ENCODE measurements at regions not wholly inside any gene's neighbourhood (a gene's known extent, or its start where the extent isn't known, plus 50 kb on each side); places are given as distances from the start of the nearest gene placed in this dataset.
A peak's percentile ranks its signal among the peaks of the same experiment; 100 is the strongest.

DNA sequence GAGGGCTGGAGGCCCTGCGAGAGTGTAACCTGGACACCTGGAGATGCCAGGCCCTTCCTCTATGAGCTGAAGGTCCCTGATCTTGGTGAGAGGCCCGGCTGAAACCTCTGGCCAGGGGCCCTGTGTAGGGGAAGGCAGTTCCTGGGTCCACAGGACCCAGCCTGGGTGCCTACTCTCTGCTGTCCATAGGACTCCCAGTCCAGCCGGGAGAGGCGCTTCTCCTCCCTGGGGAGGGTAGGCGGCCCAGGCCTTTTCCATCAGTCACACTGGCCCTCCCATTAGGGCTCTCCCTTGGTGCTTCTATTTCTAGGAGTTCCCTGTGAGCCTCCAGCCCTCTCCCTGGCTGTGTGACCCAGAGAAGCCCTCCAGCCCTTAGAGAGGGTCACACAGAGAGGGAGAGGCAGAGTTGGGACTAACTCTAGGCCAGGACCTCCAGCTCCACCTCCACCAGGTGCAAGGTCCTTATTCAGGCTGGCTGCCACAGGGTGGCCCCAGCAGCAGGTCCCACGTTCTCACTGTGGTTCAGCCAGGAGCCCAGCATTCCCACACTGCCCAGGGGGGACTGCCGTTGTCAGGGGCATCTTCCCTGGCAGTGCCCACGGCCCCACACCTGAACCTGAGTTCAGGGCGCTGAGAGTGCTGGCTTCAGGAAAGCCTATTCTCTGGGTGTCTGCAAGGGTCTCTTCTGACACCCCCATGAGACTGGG is 146.8 kb downstream of the SMAD6 start:
- no peak for DNase-seq (ENCODE audit: low spot score)

DNA sequence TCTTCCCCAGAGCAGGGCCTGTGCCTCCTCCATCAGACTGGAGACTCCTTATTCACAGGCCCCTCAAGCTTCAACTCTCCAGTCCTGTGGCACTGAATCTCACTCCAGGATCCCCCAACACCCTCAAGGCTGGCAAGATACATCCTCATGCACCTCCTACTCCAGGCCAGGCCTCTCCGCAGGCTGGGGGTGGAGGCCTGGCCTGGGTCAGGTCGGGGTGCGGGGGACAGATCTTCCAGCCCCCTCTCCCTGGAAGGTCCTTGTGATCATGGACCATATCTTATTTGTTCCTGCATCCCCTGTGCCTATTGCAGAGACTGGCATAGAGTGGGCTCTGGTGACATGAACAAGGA is 147.3 kb downstream of the SMAD6 start:
- no peak for DNase-seq (ENCODE audit: low spot score)

DNA sequence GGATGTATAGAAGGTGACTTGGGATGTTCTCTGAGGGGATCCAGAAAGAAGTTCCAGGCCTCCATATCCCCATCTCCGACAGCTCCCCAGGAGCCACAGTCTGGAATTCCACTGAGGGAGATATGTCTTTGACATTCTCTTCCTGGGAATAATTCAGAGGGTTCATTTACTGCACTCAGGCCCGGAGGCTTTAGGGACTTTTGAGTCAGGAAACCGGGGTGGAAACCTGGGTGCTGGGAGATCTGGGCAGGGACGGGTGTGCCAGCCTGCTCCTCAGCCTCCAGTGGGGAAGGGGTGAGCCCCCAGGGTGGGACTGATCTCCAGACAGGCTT is 147.7 kb downstream of the SMAD6 start:
- DNase-seq (ENCODE audit: low spot score), result no peak

DNA sequence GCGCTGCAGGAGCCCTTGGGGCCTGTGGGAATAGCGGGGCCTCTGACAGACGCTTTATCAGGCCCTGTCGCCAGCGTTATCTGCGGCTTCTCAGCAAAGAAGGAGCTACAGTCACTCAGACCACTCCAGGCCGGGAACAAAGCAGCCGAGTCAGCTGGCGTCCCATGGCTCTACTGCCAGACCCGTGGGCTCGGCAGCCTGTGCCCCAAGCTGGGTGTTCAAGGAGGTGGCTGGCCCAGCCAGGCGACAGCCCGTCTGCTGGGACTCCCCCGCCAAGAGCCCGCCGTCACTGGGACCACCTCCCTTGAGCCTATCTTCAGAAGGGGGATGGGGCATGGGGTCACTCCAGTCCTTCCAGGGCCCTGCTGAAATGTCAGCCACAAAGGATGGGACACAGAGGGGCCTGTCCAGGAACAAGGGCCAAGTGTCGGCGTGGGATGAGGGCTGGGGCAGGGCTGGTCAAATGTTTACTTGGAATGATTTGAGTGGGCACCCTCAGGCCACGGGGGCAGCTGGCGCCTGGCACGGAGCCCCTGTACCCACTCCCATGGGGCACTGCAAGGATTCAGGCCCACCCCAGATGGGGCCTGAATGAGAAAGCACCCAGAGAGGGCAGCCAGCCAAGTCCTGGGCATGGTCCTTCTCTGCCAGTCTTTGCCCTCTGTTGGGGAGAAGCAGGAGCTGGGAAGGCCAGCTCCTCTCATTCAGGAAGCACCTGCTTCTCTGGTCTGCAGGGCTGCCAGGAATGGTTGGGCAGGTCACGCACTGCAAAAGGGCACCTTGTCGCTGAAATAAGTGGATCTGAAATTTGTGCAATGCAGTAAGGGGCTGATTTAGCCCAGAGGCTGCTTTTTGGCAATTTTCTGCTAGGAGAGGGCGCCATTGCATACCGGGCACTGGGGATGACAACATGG is 148.3 kb downstream of the SMAD6 start:
- peak; percentile 61 for DNase-seq (ENCODE audit: low spot score)

DNA sequence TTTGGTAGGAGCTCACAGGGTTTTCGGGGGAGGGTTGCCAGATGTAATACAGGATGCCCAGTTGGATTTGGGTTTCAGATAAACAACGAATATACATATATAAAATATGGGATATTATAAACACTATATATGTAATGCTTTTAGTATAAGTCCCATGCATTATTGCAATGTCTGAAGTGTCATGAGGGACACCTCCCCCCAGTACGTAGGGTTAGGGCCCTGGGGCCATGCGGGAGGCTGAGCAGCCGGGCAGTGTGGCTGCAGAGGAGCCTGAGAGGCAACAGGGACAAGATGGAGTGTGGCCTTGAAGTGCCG is 148.9 kb downstream of the SMAD6 start:
- no peak for DNase-seq (ENCODE audit: low spot score)

DNA sequence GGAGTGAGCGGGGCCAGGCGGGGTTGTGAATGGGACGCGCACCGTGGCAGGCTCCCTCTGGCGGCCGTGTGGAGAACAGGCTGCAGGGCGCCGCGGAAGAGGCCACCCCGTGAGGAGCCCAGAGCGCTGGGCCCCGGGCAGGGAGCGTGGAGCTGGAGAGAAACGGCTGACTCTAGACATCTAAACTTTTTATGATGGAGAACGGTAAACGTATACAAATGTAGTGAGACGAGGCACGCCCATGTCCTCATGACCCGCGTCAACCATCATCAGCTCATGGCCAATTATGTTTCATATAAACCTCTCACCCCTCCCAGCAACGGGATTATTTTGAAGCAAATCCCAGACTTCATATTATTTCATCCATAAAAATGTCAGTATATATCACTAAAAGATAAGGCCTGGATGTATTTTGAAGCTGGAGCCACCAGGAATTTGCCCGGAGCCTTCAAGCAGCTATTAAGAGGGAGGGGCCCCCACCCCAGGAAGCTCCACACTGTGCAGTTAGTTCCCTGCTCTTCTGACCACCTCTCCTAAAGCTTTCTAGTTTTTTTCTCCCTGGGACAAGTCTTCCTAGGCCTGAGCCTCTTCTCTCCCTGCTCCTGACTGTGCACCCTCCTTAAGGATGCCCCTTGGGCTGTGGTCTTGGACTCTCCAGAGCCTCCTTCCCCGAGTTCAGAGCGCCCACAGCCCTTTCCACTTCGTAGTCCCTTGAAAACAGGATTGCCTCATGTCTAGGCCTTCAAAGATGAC is 149.5 kb downstream of the SMAD6 start:
- peak; percentile 99 for DNase-seq (ENCODE audit: low spot score)

DNA sequence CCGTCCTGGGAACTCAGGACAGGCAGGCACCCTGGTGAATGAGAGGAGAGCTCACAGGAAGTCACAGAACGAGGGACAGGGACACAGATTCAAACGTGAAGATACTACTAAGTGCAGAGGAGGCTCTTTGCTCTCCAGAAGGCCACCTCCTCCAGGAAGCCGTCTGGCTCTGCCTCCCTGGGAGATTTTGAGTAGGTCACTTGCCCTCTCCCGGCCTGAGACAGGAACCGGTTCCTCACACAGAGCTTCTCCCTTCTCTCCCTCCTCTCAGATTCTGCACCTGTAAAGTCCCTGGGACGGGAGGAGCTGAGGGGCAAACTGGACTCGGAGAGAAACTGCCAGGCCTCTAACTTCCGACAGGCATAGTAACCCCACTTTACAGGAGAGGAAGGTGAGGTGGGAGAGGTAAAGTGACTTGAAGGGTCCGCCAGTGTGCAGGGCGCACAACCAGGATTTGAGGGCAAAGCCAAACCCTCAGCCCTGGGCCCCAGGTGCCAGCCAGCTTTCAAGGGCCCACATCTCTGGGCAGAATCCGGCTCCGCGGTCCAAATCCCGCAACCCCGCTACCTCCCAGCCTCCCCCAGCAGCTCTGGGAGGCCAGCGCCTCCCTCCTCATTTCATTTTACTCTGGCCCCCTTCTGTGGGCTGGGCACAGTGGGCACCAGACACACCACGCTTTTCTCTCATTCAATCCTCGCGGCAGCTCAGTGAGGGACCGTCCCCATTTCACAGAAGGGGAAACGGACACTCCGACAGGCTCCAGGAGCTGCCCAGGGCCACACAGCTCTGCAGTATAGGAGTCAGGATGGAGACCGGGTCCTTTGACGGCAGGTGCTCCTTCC is 150.2 kb downstream of the SMAD6 start:
- DNase-seq (ENCODE audit: low spot score), result no peak

DNA sequence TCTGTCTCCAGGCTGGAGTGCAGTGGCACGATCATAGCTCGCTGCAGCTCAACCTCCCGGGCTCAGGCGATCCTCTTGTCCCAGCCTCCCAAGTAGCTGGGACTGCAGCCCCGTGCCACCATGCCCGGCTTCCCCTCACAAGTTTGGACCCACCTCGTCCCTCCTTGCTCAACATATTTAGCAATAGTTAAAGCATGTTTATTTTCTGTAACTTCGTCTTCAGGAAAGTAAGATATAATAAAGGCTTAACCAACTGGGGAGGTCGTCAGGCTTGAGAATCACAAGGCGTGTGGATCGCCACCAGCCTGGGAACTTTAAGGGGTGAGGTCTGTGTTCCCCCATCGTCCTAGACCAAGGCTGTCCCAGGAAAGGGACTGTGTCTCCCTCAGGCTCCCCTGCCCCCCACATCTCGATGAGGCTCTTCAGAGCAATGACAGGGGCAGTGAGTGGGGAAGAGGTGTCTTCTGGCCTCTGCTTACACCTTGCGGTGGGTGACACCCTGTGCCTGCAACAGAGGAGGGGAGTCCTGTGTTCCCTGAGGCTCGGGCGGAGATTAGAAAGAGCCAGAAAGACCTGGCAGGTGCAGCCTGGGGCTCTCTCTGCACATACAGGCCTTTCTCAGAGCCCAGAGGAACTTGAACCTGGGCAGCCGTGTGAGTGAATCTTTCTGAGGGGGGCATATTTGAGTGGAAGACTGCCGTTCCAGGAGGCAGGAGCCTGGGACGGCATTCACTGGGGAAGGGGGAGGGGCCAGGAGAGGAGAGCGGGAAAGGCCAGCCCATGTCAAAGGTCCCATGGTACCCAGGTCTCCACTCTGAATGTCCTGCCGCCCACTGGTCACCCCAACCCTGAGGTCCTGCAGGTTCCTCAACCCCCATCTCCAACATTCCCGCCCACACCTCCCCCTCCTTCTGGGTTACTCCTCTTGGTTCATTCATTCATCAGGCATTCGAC is 152.3 kb downstream of the SMAD6 start:
- no peak for DNase-seq (ENCODE audit: low spot score)

DNA sequence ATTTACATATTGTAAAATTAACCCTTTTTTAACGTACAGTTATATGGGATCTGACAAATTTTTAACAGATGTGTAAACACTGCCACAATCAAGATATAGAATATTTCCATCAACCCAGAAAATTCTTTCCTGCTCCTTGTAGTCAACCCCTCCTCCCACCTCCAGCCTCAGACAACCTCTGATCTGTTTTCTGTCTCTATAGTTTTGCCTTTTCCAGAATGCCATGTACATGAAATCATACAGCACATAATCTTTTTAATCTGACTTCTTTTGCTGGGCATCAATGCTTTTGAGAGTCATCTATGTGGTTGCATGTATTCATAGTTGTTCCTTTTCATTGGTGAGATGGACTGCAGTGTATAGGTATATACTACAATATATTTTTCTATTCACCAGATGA is 153.0 kb downstream of the SMAD6 start:
- peak; percentile 87 for DNase-seq (ENCODE audit: low spot score)

DNA sequence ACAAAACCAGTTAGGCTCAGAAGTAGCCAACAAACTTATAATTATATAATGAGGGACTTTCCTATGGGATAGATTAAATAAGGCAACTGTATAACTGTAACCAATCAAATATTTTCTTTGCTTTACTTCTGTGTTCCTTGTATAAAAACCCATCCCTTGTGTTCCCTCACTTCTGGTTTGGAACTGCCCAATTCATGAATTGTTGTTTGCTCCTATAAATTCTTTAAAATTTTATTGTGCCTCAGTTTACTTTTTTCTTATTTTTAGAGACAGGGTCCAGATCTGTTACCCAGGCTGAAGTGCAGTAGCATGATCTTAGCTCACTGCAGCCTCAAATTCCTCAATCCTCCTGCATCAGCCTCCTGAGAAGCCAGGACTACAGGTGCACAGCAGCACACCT is 155.7 kb downstream of the SMAD6 start:
- no peak for DNase-seq (ENCODE audit: low spot score)

DNA sequence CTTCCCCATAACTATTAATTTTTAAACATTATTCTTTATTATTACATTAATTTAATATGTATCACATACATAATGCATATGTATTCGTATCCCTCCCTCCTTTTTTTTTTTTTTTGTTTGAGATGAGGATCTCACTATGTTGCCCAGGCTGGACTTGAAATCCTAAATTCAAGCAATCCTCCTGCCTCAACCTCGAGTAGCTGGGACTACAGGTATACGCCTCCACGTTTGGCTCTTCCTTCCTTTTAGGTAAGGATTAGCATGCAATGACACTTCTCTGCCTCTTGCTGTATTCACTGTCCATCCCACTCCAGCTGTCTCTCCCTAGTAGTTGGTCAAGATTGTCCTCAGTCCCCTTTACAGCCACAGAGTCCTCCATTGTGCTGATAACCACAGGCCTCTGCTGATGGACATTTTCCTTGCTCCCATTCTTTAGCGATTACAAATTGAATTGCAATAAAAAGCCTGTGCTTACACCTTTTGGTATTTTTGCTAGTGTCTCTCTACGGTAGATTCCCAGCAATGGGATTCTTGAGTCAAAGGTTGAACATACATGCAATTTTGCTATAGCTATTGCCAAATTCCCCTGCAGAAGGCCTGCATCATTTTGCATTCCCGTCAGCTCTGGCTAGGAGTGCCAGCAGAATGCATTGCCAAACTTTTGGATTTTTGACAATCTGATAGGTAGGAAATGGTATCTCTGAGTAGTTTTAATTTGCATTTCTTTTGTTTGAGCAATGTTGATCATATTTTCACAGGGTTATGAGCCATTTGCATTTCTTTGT is 156.6 kb downstream of the SMAD6 start:
- DNase-seq (ENCODE audit: low spot score), result no peak

DNA sequence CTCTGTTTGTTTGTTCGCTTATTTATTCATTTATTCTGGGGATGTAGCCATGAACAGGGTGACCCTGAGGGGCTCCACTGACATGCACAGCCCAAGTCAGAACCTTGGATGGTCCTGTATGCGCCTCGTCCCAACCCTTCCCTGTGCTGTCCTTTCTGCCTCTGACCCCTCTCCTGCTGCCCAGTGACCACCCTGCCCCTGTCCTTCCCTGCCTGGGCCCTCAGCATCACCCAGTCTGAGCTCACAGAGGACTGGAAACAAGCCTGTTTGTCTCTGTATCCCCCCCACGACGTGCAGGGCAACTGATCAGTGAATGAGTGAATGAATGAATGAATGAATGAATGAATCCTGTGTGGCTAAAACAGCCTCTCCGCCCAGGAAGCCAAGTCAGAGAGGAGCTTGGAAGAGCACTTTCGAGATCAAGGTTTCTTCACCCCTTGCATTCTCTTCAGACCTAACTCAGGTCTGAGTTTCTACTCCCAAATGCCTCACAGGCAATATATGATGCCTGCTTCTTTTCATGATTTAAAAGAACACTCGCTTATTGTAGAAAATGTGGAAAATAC is 157.7 kb downstream of the SMAD6 start:
- DNase-seq (ENCODE audit: low spot score), result no peak

DNA sequence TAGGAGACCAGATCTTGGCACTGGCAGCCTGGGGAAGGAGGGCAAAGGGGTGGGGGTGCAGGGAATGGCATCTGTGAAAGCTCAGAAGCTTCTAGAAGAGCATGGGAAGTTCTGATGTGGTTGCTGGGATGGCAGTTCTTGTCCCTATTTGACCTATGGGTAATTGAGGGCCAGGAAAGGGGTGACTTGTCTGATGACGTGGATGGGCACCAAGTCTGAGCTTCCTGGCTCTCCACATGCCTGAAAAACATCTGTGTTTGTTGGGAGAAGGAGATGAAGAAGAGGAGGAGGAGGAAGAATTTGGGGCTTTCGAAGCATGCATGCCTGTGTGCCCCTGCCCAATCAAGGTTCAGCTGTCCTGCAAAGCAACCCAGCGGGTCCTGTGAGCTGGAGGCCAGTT is 158.8 kb downstream of the SMAD6 start:
- DNase-seq (ENCODE audit: low spot score), result no peak

DNA sequence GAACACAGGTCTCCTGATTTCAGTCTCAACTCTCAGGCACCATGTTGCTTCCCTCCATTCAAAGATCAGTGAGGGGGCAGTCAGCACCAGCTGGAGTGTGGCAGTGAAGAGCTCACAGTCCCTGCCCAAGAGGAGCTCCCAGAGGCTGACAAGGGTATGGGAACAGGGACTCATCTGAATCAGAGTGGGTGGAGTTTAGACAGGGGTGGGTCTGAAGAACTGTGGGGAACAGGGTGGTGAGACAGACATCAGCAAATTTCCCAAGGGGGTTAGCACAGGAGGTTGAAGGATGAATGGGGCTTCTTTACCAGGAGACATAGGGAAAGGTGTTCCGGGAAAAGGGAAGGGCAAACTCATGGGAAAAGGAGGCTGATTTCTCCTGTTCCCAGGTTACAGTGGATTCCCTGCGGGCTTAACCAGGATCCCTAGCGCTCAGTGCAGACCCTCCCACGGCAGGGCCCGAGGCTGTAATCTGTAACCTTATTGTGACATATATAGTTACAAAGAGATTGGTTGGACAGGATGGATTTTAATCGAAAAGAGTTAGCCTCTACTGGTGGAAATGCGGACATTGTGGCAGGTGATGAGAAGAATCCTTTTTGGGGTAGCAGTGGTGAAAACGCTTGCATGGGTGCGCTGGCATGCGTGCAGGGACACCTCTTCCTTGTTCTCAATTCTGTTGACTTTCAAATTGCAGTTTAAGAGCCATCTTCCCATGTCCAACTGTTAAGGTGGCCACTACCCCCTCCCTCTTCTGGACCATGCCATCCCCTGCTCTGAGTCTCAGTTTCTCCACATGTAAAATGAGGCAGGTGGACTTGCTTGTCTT is 160.3 kb downstream of the SMAD6 start:
- no peak for DNase-seq (ENCODE audit: low spot score)

DNA sequence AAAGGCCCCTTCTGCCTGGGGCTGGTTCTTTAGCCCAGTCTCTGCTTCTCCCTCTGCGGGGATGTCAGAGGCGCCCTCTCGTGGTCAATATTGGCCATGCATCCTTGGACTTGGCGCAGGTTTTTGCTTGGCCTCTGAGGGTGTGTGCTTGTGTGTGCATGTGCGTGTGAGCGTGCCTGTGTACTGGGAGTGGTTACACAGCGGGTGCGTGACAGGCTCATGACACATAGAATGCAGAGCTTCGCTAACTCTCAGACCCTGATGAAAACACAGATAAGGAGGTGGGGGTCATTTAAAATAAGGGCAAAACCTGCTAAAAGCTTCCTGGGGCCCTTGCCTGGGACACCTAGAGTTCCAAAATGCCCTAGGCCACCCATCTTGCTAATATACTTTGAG is 160.9 kb downstream of the SMAD6 start:
- DNase-seq (ENCODE audit: low spot score), result peak; percentile 93

DNA sequence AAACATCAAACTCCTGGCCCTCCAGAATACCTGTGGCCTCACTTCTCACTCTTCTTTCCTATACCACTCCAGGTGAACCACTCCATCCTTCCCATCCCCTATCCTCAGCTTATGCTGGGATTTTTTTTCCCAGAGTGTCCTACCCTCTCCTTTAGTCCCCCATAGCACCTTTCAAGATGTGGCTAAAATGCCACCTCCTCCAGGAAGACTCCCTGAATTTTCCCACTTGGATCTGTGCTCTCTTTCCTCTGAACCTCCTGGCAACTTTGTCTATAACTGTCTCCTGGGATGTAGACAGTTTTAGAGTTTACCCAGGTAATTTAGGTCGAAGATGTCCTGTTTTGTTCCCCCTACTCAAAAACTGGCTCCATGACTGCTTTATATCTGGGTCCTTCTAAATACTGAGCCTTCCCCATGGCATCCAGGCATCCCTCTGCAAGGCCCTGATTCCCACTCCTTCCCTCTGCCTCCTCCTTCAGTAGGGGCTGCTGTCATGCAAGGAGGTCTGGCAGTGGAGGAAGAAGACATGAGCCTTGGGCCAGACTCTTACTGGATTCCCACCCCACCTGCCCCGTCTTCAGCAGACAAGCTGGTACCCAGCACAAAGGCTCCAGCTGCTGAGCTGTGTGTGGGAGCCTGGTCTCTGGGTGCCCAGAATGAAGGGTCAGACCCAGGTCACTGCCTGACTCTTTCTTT is 161.5 kb downstream of the SMAD6 start:
- no peak for DNase-seq (ENCODE audit: low spot score)

DNA sequence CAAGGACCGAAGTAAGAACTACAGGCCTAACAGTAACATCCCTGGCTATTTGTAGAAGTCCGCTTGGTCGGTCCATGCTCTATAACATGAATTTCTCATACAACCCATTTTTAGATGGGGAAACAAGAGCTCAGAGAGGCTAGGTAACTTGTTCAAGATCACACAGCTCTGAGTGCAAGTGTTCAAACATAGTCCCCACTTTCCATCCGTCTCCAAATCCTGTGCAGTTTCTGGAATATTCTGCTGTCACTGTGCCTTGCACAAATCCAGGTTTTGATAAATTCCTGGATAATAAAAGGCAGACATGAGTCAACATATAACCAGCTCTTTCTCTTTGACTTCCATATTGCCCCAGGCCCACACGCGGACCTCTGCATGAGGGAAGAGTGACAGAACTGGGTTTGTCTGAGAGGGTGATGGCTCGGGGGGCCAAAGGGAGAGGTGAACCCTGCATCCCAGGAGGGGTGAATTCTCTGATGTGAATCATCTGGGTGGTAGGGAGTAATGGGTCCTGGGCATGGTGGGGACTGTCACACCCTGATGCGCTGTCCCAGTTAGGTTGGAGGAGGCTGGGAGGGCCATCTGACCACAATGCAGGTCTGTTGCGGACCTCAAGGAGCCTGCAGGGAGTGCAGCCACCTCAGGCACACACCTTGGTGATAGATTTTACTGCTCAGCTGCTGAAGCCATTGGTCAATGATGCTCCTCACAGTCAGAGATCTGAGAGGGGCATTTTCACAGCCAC is 162.2 kb downstream of the SMAD6 start:
- DNase-seq (ENCODE audit: low spot score), result no peak

Data from umbilical cord (tissue), 1 donor.